ENCODE measurements at regions not wholly inside any gene's neighbourhood (a gene's known extent, or its start where the extent isn't known, plus 50 kb on each side); places are given as distances from the start of the nearest gene placed in this dataset.

- TF ChIP-seq GATA2 (IDR thresholded peaks at IDR 0.05; ENCODE audit: low read depth, low read length) (no peak), GATA3 (IDR thresholded peaks at IDR 0.05; ENCODE audit: low read depth, low read length) (no peak)
Measured at GRCh38 chr17:13398091-13398490, 203.6 kb downstream of the HS3ST3A1 start.
